H9 (cell line): ENCODE measurements at regions not wholly inside any gene's neighbourhood (a gene's known extent, or its start where the extent isn't known, plus 50 kb on each side); places are given as distances from the start of the nearest gene placed in this dataset.

Experiments
- DNase-seq: peaks from one replicate; pipeline ENCODE4 v3.0.0-alpha.2; 2017
- H2AFZ ChIP-seq: one replicate; pipeline ENCODE4 v1.6.1; 2013; ENCODE audit warnings: mild to moderate bottlenecking, low read length, control low read depth, moderate library complexity
- H2AK5ac ChIP-seq: 2 replicates; pipeline ENCODE4 v1.6.1; 2013; ENCODE audit warnings: low read length, control low read depth, mixed read lengths; ENCODE audit not compliant: insufficient read length
- H2BK120ac ChIP-seq: one replicate; pipeline ENCODE4 v1.6.1; 2013; ENCODE audit warnings: low read depth, mild to moderate bottlenecking, low read length, control low read depth, inconsistent platforms; ENCODE audit not compliant: poor library complexity, severe bottlenecking
- H2BK12ac ChIP-seq: 2 replicates; pipeline ENCODE4 v1.6.1; 2013; ENCODE audit warnings: low read length, control low read depth, mixed read lengths, low read depth; ENCODE audit not compliant: insufficient read length
- H2BK15ac ChIP-seq: 2 replicates; pipeline ENCODE4 v1.6.1; 2013; ENCODE audit warnings: low read depth, low read length, control low read depth
- H2BK20ac ChIP-seq: one replicate; pipeline ENCODE4 v1.6.1; 2013; ENCODE audit warnings: low read depth, mild to moderate bottlenecking, low read length, control low read depth, inconsistent platforms; ENCODE audit not compliant: poor library complexity, severe bottlenecking
- H2BK5ac ChIP-seq: 2 replicates; pipeline ENCODE4 v1.6.1; 2013; ENCODE audit warnings: low read length, control low read depth, mixed read lengths; ENCODE audit not compliant: insufficient read length
- H3K14ac ChIP-seq: 2 replicates; pipeline ENCODE4 v1.6.1; 2013; ENCODE audit warnings: low read length, control low read depth; ENCODE audit not compliant: insufficient read depth
- H3K18ac ChIP-seq: 2 replicates; pipeline ENCODE4 v1.6.1; 2013; ENCODE audit warnings: low read depth, mild to moderate bottlenecking, mixed read lengths, low read length, control low read depth; ENCODE audit not compliant: insufficient read length
- H3K23ac ChIP-seq: 2 replicates; pipeline ENCODE4 v1.6.1; 2013; ENCODE audit warnings: low read length, control low read depth, mixed read lengths, low read depth; ENCODE audit not compliant: insufficient read length
- H3K23me2 ChIP-seq: 2 replicates; pipeline ENCODE4 v1.6.1; 2013; ENCODE audit warnings: low read depth, mild to moderate bottlenecking, mixed read lengths, low read length, control low read depth; ENCODE audit not compliant: insufficient read length, poor library complexity, severe bottlenecking
- H3K27ac ChIP-seq: 2 replicates; pipeline ENCODE4 v1.5.1; 2013; ENCODE audit warnings: low read length, control low read depth, mixed read lengths, low read depth; ENCODE audit not compliant: insufficient read length
- H3K27me3 ChIP-seq: 2 replicates; pipeline ENCODE4 v1.6.1; 2013; ENCODE audit warnings: low read length, control low read depth, inconsistent platforms; ENCODE audit not compliant: insufficient read depth
- H3K4ac ChIP-seq: 2 replicates; pipeline ENCODE4 v1.6.1; 2013; ENCODE audit warnings: low read depth, mild to moderate bottlenecking, control low read depth, inconsistent platforms, low read length, moderate library complexity
- H3K4me1 ChIP-seq: 2 replicates; pipeline ENCODE4 v1.6.1; 2013; ENCODE audit warnings: low read length, control low read depth, inconsistent platforms; ENCODE audit not compliant: insufficient read depth
- H3K4me2 ChIP-seq: 2 replicates; pipeline ENCODE4 v1.6.1; 2013; ENCODE audit warnings: low read length, control low read depth, mixed read lengths; ENCODE audit not compliant: insufficient read length, insufficient read depth
- H3K56ac ChIP-seq: 2 replicates; pipeline ENCODE4 v1.6.1; 2013; ENCODE audit warnings: low read depth, mild to moderate bottlenecking, mixed read lengths, low read length, control low read depth; ENCODE audit not compliant: insufficient read length
- H3K79me1 ChIP-seq: 2 replicates; pipeline ENCODE4 v1.6.1; 2013; ENCODE audit warnings: low read depth, mild to moderate bottlenecking, moderate library complexity, low read length, control low read depth, inconsistent platforms; ENCODE audit not compliant: insufficient read depth, poor library complexity, severe bottlenecking
- H3K79me2 ChIP-seq: 2 replicates; pipeline ENCODE4 v1.6.1; 2013; ENCODE audit warnings: low read length, control low read depth, inconsistent platforms; ENCODE audit not compliant: insufficient read depth
- H3K9ac ChIP-seq: 2 replicates; pipeline ENCODE4 v1.6.1; 2013; ENCODE audit warnings: low read length, control low read depth, mixed read lengths; ENCODE audit not compliant: insufficient read length; ENCODE audit errors: extremely low read depth
- H3K9me3 ChIP-seq: one replicate; pipeline ENCODE4 v1.6.1; 2013; ENCODE audit warnings: low read depth, low read length, inconsistent platforms; ENCODE audit not compliant: control insufficient read depth
- H3T11ph ChIP-seq: one replicate; pipeline ENCODE4 v1.6.1; 2013; ENCODE audit warnings: mild to moderate bottlenecking, low read length, control low read depth, inconsistent platforms
- H4K20me1 ChIP-seq: one replicate; pipeline ENCODE4 v1.6.1; 2013; ENCODE audit not compliant: control insufficient read depth, insufficient read length, insufficient read depth
- H4K5ac ChIP-seq: 2 replicates; pipeline ENCODE4 v1.6.1; 2013; ENCODE audit warnings: low read depth, mild to moderate bottlenecking, mixed read lengths, low read length, control low read depth; ENCODE audit not compliant: insufficient read length
- H4K8ac ChIP-seq: replicated peaks from 2 replicates; pipeline ENCODE4 v1.6.1; 2013; ENCODE audit warnings: low read length, control low read depth, mixed read lengths, low read depth; ENCODE audit not compliant: insufficient read length
- H4K91ac ChIP-seq: 2 replicates; pipeline ENCODE4 v1.6.1; 2013; ENCODE audit warnings: low read depth, mild to moderate bottlenecking, moderate library complexity, mixed read lengths, low read length, control low read depth; ENCODE audit not compliant: insufficient read length
- H3K27ac Mint-ChIP-seq, 3 experiments: 2 replicates in 2 of 3; 3 replicates in 1 of 3; pipeline ENCODE4 v1.8.0; 2020 to 2021; ENCODE audit warnings: mixed read lengths in 3 of 3, mild to moderate bottlenecking in 1 of 3, moderate library complexity in 1 of 3
- H3K27me3 Mint-ChIP-seq: 2 replicates; pipeline ENCODE4 v1.8.0; 2021; ENCODE audit warnings: low read depth, mild to moderate bottlenecking, moderate library complexity, mixed read lengths
- H3K36me3 Mint-ChIP-seq, 3 experiments: 2 replicates in 2 of 3; 3 replicates in 1 of 3; pipeline ENCODE4 v1.8.0; 2020 to 2021; ENCODE audit warnings: low read depth in 3 of 3, mixed read lengths in 3 of 3; ENCODE audit not compliant: insufficient read depth in 1 of 3
- H3K4me1 Mint-ChIP-seq, 2 experiments: 2 replicates each; pipeline ENCODE4 v1.8.0; 2020; ENCODE audit warnings: mixed read lengths in 2 of 2
- H3K4me3 Mint-ChIP-seq, 2 experiments: 2 replicates in 1 of 2; 3 replicates in 1 of 2; pipeline ENCODE4 v1.8.0; 2020 to 2021; ENCODE audit warnings: mild to moderate bottlenecking in 2 of 2, mixed read lengths in 2 of 2, moderate library complexity in 1 of 2
- H3K9me3 Mint-ChIP-seq, 2 experiments: 2 replicates in 1 of 2; 3 replicates in 1 of 2; pipeline ENCODE4 v1.8.0; 2020; ENCODE audit warnings: mild to moderate bottlenecking in 2 of 2, mixed read lengths in 2 of 2, moderate library complexity in 1 of 2
- CTCF ChIP-seq: fragments of 200-600 bp; sonication (generic); conservative IDR thresholded peaks from 3 replicates; pipeline ENCODE4 v1.8.0; 2021; ENCODE audit warnings: antibody characterized with exemption, mild to moderate bottlenecking
- WGBS: extraction: QIAGEN DNeasy Blood & Tissue Kit; methylation state at CpG from one replicate; pipeline ENCODE4 v1.1.7; 2013; ENCODE audit warnings: missing lambda C conversion rate, low lambda C conversion rate, mixed read lengths; ENCODE audit not compliant: insufficient read length; ENCODE audit errors: extremely low coverage; 5-methylcytosine and 5-hydroxymethylcytosine counted together

- H3K27me3 Mint-ChIP-seq = no peaks in the 10 kb centered on the region
- Histone ChIP-seq H2AK5ac (no peak overlapping the region), H4K5ac (no peak overlapping the region), H3K27me3 (no peaks in the 10 kb centered on the region), H3K56ac (no peak overlapping the region), H3K4me2 (no peak overlapping the region), H3K9me3 (no peaks in the 10 kb centered on the region), H3K4ac (no peak overlapping the region), H3K4me1 (peaks cover 15% of the 10 kb centered on the region), H2BK12ac (no peak overlapping the region), H4K91ac (no peak overlapping the region), H2BK120ac (no peak overlapping the region), H2BK15ac (no peak overlapping the region), H3K18ac (no peak overlapping the region), H2AFZ (no peak overlapping the region), H4K8ac (no peak overlapping the region), H2BK5ac (no peak overlapping the region), H3K79me2 (no peaks in the 10 kb centered on the region), H3K23me2 (no peaks in the 10 kb centered on the region), H2BK20ac (no peak overlapping the region), H3K79me1 (no peaks in the 10 kb centered on the region), H3K9ac (no peak overlapping the region), H3K14ac (no peak overlapping the region), H3T11ph (no peak overlapping the region), H3K27ac (no peak overlapping the region), H3K23ac (no peak overlapping the region), H4K20me1 (no peaks in the 10 kb centered on the region)
- H3K27ac Mint-ChIP-seq = no peak overlapping the region
- peaks cover 0 to 3% of the 10 kb centered on the region in 2 experiments; a peak in 1 of 5 replicates for H3K9me3 Mint-ChIP-seq
- peaks cover 41 to 42% of the 10 kb centered on the region in 2 experiments for H3K4me1 Mint-ChIP-seq
- H3K36me3 Mint-ChIP-seq = no peaks in the 10 kb centered on the region
- DNase-seq = no peak
- WGBS = no CpG with 5 or more reads among the region's 2 CpGs
- no peak for TF ChIP-seq CTCF
- H3K4me3 Mint-ChIP-seq = no peak overlapping the region
These were observed 355.7 kb downstream of the HAPSTR1 start for GRCh38 chr16:9447195-9447551.
